ENCODE measurements at regions not wholly inside any gene's neighbourhood (a gene's known extent, or its start where the extent isn't known, plus 50 kb on each side); places are given as distances from the start of the nearest gene placed in this dataset.

- TF ChIP-seq GATA2 (IDR thresholded peaks at IDR 0.05; ENCODE audit: low read depth, low read length), result no peak
- no peak for TF ChIP-seq GATA3 (IDR thresholded peaks at IDR 0.05; ENCODE audit: low read depth, low read length)
These were observed 63.3 kb upstream of the GRAMD2B start for GRCh38 chr5:126359884-126360283.

Measured in SH-SY5Y (cell line).